EL (cell line): ENCODE measurements at regions not wholly inside any gene's neighbourhood (a gene's known extent, or its start where the extent isn't known, plus 50 kb on each side); places are given as distances from the start of the nearest gene placed in this dataset.
"Not testable (repeated sequence)": the region's sequence is repeated elsewhere in the genome, so short reads cannot be mapped to it uniquely, and the experiment has no call there.

Experiments
- DNase-seq: peaks from one replicate; pipeline ENCODE4 v3.0.0-alpha.2; 2016

DNA sequence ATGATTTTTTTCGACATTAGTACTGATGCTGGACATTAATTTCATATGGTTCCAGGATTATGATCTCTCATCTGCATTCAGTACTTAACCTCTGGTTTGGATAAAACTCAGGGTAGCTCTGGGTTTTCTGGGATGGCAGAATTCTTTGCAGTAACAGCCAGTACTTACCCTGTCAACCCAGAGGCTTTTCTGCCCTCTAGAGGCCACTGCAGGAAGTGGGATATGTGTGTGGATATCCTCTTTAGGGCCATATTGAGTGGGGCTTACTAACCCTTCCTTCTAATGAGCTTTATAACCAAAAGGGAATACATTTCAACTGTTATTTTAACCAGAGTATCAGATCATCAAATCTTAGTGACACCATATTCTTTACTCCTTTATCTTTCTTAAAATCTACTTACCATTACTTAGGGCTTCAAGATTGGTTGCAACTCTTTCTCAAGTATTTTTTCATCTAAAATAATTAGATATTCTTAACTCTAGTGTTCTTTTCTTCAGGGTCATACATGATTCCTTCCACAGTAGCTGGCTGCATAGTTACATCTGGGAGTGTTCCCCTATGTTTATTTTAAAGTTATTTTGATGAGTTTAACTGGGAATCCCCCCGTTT lies 488.0 kb upstream of the STXBP6 start:
- DNase-seq: no peak

DNA sequence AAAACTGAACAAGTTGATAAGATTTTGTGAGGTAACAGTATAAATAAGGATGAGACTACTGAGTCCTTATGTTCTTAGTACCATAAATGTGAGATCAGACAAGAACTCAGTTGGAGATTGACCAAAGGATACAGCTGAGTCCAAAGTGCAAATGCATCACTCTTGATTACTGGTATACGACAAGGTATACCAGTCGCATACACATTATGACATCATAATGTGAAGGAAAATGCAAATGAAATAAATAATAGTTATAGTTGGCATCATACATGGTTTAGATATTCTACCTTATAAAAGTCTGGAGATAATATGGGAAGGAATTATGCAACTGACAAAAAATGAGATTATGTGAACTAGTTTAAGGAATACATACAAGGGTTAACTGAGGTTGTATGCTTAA lies 476.3 kb upstream of the STXBP6 start:
- DNase-seq: no peak

DNA sequence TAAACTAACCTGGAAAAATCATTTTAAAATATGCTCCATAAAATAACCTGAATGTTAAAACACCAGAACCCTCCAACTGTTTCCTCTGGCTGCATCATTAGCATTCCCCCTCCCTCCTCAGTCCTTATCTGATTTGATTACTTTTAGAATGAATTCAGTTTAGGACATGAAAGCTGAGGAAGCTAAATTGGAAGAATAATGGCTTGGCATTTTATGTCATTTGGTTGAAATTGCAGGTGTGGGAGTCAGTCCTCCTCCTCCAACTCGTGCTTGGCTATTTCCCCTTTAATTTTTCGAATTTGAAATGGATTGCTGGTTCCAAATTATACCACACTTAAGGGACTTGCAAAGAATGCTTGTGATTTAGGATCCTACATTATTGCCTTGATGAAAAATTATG lies 473.0 kb upstream of the STXBP6 start:
- no peak for DNase-seq

DNA sequence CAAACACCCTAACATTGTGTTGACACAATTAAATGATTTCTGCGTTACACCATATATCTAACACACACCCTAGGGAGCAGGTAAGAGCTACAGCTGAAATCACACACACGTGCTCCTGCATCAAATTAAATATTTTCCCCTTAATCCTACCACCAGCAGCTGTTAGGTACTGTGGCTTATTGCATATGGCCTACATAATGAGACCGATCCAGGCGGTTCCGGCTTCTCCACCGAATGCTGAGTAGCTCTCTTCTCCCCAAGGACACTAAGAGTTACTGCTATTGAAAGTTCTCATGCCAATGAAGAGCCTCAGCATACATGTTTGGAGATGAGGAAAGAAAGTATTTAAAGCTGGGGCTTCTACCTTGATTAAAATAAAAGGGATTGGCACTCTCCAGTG lies 472.2 kb upstream of the STXBP6 start:
- no peak for DNase-seq

DNA sequence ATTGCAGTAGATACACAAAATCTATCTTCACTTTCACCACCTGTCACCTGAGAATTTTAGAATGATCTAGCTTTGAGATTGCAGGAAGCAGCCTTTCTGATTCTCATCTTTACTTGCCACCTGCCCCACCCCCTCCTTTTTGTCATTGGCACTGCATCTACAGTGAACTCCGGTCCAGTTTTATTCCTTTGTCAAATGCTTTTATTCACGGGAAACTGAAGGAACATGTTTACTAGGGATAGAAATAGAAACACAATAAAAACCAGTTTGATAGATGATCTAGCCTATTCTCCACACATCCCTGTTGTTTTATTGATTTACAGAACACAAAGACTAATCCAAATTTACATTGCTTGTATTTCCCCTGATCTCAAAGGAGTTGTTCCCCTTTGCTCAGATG lies 471.7 kb upstream of the STXBP6 start:
- no peak for DNase-seq

DNA sequence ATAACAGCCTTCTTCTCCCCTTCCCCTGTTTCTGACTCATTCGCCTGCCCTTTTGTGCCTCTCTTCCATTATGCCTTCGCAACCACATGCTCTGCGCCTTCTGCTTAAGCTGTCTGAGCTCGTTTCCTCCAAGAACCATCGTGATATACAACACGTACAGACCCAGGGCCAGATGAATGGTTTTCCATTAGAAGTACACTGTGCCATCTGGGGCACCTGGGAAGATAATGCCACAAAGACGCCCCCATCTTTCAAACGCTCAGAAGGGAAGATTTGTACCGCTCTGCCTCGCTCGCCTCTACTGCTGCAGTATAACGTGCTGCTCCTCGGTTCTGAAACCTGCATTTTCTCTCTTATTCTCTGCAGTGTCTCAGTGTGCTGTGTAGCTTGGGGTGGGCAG lies 470.9 kb upstream of the STXBP6 start:
- DNase-seq: no peak

DNA sequence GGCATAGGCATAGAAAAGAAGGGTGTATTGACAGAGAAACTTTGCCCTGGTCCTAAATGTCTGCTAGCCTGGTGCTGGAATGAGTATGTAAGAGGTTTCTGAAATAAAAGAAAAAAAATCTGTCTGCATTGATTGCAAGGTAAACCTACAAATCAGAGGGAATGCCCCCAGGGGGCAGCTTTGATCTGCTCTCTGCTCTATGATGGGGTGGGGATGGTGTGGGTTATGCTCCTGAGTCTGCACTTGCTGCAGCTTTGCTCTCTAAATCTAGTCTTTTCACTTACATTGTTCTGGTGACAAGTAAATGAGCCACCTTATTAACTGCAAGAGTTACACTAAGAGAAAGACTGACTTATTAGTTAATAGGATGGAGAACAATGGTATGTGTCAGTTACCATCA lies 468.4 kb upstream of the STXBP6 start:
- no peak for DNase-seq

DNA sequence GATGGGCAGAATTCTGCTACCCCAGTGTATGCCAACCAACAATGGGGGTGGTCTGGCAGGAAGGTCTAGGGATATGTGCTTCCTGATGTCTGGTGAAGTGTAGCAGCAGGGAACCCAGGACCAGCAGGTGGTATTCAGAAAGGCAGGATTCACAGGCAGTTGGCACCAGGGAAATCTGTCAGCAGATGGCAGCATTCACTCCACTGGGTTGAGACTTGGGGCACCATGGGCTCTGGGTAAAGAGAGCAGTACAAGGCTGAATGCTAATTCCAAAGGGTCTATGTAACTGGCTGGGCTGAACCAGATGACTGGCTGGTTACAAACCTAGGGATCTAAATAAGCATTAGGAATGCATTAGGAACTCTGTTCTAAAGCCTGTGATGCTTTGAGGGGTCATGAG lies 466.9 kb upstream of the STXBP6 start:
- no peak for DNase-seq

DNA sequence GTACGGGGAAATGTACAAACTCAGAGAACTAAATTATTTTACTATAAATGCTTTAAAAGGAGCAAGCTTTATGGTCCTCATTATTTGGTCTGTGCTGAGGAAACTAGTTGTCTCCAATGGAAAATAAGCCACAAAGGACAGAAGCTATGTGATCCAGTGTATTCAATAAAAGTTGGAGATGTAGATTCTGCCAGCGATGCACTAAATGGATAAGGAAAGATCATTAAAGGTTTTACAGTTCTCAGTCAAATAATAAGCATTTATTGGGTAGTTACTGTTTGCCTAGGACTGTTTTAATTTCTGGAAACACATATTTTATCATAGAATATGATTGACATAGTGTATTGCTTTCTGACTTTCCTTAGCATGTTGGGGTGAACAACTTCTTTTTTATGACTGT lies 458.9 kb upstream of the STXBP6 start:
- DNase-seq: no peak

DNA sequence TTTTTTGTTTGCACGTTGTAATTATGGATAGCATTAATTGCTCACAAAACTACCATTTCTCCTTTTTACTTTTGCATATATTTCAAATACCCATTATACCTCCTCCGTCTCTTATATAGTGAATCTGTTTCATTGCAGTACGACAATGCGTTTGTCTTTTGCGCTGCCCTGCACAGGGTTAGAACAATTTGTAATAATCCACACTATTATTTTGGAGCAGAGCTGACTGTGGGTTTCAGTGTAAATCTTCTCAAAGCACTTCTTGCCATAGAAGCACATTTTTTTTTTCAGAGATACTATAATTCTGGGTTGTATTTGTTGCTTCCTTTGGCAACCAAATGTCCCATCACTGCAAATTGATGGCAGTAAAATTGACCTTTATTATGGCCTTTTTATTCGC lies 451.8 kb upstream of the STXBP6 start:
- no peak for DNase-seq

DNA sequence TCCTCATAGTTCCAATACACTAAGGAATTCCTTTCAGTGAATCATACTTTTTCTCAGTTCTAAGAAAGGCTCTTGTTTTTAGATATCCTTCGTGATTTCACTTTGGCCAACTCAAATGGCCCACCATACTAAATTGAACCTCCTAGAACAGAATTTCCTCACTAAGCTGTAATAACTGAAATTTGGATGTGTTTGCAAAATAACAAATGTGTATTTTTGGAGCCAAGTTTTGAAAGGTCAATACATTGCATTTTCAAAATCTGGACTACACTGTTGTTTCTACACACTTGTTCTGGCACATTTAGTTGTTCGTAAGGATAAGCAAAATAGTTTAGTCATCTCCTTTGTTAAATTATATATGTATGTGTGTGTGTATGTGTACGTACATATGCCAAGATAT lies 439.0 kb upstream of the STXBP6 start:
- no peak for DNase-seq

DNA sequence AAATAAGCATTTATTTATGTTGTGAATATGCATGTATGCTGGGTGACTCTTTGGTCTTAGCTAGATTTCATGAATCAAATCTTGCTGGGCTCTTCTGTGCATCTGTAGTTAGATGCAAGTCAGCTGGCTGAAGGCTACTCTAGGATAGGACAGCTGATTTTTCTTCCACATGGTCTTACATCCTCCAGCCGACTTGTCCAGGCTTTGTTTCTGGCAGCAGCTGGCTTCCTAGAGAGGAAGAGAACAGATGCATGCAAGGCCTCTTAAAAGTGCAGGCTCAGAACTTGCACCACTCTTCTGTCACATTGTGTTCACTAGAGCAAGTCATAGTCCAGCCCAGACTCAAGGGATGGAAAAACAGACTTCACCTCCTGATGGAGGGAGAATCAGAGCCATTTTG lies 435.4 kb upstream of the STXBP6 start:
- DNase-seq: no peak

DNA sequence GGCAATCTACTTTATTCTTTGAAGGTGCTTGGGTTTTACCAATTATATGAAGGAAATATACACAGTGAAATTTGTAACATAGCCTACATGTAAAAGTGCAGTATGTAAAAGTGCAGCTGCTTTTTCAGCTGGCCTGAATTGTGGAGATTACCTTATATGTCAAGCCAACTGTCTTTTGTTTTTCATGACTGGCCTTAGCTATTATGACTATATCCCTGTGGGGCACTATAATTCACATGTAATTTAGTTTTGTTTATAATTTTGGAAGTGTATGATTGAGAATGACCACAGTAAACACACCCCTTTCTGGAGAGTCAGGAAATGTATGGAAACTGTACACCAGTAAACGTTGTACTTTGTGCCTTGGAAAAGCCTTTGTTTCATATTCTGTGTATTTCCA lies 435.0 kb upstream of the STXBP6 start:
- DNase-seq: no peak

DNA sequence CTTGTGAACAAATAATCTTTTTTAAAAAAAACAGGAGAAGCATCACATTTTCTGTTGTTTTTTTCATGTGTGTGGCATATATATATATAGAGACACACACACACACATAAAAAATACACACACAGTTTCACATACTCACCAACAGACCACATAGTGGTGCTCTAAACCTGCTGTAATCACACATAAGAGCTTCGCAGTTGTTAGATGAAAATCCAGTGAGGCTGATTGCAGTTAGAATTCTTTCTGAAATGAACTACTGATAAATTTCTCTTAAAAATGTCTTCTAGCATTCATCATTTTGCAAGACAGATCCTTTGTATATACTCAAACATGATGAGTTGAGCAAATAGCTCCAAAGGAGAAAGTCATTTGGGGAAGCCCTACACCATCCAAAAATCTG lies 434.3 kb upstream of the STXBP6 start:
- DNase-seq: no peak

DNA sequence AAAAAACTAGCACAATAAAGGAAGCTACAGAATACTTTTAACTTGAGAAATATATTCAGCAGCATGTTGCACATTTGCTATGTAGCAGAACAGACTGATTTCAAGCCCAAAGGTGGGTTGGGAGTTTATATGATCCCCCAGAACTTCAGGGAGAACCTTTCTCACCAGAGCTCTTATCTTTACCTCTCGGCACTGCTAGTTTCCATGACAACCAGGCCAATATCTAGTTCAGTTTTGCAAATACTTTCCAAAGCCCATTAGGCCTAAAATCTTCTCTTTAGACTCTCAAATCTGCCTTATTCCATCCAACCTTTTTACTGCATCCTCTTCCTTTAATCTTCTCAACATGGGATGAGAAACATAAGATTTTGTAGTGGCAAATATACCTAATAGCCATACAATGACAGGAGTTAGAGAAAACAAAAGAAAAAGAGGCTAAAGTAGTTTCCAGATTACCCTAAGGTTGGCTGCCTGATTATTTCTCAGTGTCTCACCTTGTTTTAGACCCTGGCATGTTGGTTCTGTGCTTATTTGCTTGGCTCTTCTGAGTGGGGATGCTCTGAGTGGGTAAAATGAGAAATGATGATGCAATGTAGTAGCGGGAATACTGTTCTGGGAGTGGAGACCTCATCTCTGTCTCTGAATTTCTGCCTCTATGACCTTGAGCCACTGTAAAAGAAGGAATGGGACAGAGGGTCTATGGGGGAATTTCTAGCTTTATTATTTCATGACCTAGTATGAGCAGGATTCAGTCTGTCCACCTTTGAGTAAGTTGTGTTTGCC lies 427.6 kb upstream of the STXBP6 start:
- no peak for DNase-seq

DNA sequence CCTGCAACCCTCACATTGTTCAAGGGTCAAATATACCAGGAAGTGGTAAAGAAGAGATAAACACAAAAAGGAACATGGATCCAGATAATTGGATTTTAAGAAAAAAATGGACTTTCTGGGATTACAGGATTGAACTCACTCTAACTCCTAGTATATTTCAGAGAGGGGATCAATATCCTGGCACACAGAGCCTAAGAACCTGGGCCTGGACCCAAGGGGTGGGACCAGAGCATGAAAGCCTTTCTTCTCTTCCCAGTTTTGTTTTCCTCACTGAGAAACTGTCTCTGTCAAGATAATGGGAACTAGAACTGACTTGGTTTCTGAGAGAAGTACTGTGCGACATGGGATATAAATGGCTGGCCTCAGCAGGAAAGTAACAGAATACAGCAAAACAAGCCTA lies 422.8 kb upstream of the STXBP6 start:
- no peak for DNase-seq

DNA sequence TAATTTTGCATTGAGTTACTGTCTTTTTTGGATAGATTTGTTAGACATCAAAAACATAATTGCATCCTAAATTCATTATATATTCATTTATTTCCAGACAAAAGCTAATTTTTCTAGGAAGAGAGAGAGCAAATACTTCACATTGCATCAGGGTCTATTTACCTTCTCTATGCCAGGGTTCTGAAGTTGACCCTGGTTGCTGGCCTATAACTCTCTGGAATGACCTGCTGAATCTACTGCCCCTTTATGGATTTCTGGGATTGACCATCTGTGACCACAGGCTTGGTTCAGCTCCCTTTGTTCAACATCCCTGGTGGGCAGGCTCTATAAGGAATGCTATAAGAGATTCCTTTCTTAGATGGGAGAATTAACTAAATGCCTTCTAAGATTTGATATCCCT lies 414.8 kb upstream of the STXBP6 start:
- no peak for DNase-seq

DNA sequence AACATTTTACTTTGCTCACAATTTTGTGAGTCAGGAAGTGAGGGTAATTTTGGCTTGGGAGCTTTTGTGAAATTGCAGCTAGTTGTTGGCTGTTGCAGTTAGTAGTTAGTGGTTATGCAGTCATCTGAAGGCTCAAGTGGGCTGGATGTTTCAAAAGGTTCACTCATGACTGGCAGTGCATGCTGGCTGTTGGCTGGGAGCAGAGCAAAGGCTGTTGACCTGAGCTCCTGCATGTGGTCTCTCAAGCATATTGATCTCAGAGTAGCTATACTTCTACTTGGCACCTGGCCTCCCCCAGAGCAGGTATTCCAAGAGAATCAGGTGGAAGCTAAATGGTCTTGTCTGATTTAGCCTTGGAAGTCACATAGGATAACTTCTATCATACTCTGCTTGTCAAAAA lies 414.1 kb upstream of the STXBP6 start:
- no peak for DNase-seq

DNA sequence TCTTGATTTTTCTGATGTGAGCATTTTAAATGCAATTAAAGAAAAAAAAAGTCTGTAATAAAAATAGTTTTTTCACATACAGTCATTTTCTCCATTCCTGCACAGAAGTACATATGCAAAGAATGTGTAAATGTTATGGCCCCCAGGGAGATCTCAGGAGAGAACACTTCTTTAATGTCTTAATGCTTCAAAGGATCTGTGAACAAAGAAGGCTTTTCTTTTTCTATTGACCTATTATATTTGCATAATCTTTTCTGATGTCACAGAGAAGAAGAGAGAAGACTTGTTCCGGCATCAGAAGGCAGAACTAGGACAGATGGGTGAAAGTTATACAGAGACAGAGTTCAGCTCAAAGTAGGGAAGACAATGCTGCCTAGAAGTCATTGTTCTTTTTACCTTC lies 413.5 kb upstream of the STXBP6 start:
- no peak for DNase-seq

DNA sequence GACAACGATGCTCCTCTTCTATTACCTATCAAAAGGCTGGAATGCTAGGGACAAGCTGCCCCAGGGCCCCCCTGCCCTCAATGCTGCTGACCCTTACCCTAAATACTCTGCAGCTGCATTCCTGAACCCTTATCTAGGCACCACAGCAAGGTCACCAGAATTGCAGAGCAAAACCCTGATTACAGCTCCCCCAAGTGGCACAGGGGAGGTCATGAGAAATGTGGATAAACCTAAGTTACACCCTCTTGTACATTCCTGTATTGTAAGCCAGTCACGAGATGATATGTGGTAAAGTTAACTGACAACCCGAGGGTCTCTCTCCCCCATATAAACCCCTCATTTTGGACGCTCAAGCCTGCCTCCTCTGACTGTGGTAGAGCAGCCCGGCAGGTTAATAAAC lies 411.8 kb upstream of the STXBP6 start:
- no peak for DNase-seq

DNA sequence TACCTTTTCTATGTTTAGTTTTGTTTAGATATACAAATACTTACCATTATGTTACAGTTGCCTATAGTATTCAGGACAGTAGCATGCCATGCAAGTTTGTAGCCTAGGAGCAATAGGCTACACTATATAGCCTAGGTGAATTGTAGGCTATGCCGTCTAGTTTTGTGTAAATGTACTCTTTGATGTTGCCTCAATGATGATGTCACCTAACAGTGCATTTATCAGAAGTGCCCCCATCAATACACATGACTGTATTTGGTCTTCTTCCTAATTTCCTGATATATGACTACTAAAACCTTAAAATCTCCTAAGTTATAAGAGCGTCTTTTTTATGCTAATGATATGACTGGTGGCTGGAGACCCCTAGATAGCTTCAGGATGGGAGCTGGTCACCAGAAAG lies 394.4 kb upstream of the STXBP6 start:
- no peak for DNase-seq

DNA sequence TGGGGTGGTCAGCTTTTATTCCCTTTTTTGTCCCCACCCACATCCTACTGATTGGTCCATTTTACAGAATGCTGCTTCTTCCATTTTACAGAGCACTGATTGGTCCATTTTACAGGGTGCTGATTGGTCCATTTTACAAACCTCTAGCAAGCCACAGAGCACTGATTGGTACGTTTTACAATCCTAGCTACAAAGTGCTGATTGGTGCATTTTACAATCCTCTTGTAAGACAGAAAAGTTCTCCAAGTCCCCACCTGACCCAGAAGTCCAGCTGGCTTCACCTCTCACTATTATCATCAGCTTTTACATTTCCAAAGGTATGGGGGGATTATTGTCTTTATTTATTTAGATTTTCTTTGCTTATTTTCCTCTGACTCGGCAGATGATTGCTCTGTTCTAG lies 390.4 kb upstream of the STXBP6 start:
- DNase-seq: not testable (repeated sequence)

DNA sequence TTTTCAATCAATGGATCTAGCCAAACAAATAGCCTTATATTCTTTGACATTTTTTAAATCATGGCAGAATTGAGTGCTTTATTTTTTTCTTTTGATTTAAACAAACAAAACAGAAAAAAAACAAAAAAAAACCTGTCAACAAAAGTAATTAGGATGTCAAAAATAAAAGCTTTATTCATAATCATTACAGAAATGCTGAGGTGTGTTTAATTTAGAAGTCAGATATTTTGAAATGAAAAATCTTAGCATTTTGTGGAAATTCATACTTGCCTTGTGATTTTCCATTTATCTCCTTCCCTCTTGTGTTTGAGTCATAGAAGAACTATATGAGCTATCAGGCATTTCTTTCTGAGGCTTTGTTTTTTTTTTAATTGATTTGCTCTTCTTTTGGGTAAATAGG lies 387.0 kb upstream of the STXBP6 start:
- no peak for DNase-seq

DNA sequence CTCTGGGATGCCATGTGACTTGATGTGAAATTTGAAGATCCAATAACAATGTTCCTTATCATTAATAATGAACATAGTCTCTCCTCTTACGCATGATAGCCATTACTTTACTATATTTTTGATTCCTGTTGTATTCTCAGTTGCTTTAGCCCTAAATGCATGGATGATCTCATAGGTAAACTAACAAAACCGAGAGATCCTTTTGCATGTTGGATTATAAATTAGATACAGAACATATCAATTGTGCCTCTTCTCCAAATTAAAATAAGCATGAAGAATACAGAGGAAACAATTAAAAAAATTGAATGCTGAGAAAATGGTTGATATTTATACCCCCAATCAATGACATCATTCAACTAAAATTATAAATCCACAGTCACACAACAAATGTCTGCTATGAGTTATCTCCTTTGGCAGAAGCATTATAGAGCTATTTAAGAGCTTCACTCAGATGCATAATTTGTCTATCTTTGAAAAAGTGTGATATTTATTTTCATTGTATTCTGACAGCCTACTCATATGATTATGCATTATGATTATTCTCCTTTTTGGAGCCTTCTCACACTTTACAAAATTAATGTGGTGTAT lies 386.4 kb upstream of the STXBP6 start:
- no peak for DNase-seq
